DND-41 (cell line): ENCODE measurements at regions not wholly inside any gene's neighbourhood (a gene's known extent, or its start where the extent isn't known, plus 50 kb on each side); places are given as distances from the start of the nearest gene placed in this dataset.

ENCODE experiments used
- EZH2 ChIP-seq: IDR thresholded peaks from 3 replicates; pipeline ENCODE4 v1.6.1; 2012; ENCODE audit warnings: borderline replicate concordance, low read depth, mild to moderate bottlenecking, moderate library complexity, low read length, inconsistent platforms; ENCODE audit not compliant: severe bottlenecking
- TF ChIP-seq, protein P1 (sequence below): IDR thresholded peaks from 2 replicates; pipeline ENCODE4 v1.5.1; 2012; ENCODE audit warnings: borderline replicate concordance, low read length, moderate library complexity, mild to moderate bottlenecking; ENCODE audit not compliant: poor library complexity, severe bottlenecking; ENCODE audit errors: extremely low read depth

DNA sequence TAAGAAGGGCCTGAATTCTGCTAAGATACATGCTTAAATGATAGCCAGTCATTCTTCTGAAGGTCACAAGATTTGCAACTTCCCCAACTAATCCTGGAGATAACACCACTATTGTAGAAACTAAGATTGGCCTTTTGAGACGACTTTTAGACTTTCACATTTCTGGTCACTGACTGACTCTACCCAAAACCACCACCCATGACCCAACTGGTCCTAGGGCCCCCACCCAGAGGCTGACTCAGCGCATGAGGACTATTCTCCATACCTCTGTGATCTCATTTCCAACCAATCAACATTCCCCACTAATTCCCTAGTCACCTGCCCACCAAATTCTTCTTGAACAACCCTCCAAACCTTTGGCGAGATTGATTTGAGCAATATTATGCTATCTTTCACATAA is 1299.0 kb downstream of the CDH11 start:
- TF ChIP-seq, protein P1, sequence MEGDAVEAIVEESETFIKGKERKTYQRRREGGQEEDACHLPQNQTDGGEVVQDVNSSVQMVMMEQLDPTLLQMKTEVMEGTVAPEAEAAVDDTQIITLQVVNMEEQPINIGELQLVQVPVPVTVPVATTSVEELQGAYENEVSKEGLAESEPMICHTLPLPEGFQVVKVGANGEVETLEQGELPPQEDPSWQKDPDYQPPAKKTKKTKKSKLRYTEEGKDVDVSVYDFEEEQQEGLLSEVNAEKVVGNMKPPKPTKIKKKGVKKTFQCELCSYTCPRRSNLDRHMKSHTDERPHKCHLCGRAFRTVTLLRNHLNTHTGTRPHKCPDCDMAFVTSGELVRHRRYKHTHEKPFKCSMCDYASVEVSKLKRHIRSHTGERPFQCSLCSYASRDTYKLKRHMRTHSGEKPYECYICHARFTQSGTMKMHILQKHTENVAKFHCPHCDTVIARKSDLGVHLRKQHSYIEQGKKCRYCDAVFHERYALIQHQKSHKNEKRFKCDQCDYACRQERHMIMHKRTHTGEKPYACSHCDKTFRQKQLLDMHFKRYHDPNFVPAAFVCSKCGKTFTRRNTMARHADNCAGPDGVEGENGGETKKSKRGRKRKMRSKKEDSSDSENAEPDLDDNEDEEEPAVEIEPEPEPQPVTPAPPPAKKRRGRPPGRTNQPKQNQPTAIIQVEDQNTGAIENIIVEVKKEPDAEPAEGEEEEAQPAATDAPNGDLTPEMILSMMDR, result no peak
- no peak for TF ChIP-seq EZH2
